Astrocyte (in vitro differentiated cells and primary cell): ENCODE measurements at regions not wholly inside any gene's neighbourhood (a gene's known extent, or its start where the extent isn't known, plus 50 kb on each side); places are given as distances from the start of the nearest gene placed in this dataset.
A peak's percentile ranks its signal among the peaks of the same experiment; 100 is the strongest.

ENCODE experiments used
- DNase-seq: peaks from one replicate; pipeline ENCODE4 v3.0.0-alpha.2; 2010; ENCODE audit warnings: low read depth
- FAIRE-seq: peaks from 2 replicates; lab custom pipeline; 2011; peaks lifted over from hg19 to GRCh38; lab: Jason Lieb, UNC
- H2AFZ ChIP-seq: 2 replicates; pipeline ENCODE4 v1.6.0; 2012; ENCODE audit warnings: low read depth, low read length, inconsistent platforms
- H3K27ac ChIP-seq: 2 replicates; pipeline ENCODE4 v1.5.1; 2011; ENCODE audit warnings: low read depth, low read length, inconsistent platforms
- H3K27me3 ChIP-seq: 2 replicates; pipeline ENCODE4 v1.6.0; 2011; ENCODE audit warnings: low read length, inconsistent platforms; ENCODE audit not compliant: insufficient read depth
- H3K36me3 ChIP-seq: 2 replicates; pipeline ENCODE4 v1.5.1; 2011; ENCODE audit warnings: low read length, inconsistent platforms; ENCODE audit not compliant: insufficient read depth
- H3K4me1 ChIP-seq: 2 replicates; pipeline ENCODE4 v1.5.1; 2011; ENCODE audit warnings: low read length, inconsistent platforms; ENCODE audit not compliant: insufficient read depth
- H3K4me2 ChIP-seq: 2 replicates; pipeline ENCODE4 v1.6.0; 2012; ENCODE audit warnings: low read length, inconsistent platforms
- H3K4me3 ChIP-seq: 2 replicates; pipeline ENCODE4 v1.5.1; 2011; ENCODE audit warnings: low read depth, mild to moderate bottlenecking, low read length, inconsistent platforms; ENCODE audit not compliant: insufficient read depth
- H3K79me2 ChIP-seq: 2 replicates; pipeline ENCODE4 v1.6.0; 2012; ENCODE audit warnings: mild to moderate bottlenecking, low read length, inconsistent platforms; ENCODE audit not compliant: insufficient read depth
- H3K9ac ChIP-seq: 2 replicates; pipeline ENCODE4 v1.6.0; 2012; ENCODE audit warnings: mild to moderate bottlenecking, low read length, inconsistent platforms
- H3K9me3 ChIP-seq: 2 replicates; pipeline ENCODE4 v1.5.1; 2012; ENCODE audit warnings: low read depth, mild to moderate bottlenecking, low read length, inconsistent platforms; ENCODE audit not compliant: insufficient read depth
- H4K20me1 ChIP-seq: 2 replicates; pipeline ENCODE4 v1.6.0; 2012; ENCODE audit warnings: low read length, inconsistent platforms; ENCODE audit not compliant: insufficient read depth
- H3K27ac Mint-ChIP-seq: one replicate; pipeline ENCODE4 v1.8.0; 2021; ENCODE audit warnings: mild to moderate bottlenecking, mixed read lengths; ENCODE audit not compliant: unreplicated experiment
- H3K27me3 Mint-ChIP-seq: one replicate; pipeline ENCODE4 v1.8.0; 2021; ENCODE audit warnings: low read depth, mixed read lengths; ENCODE audit not compliant: unreplicated experiment
- H3K36me3 Mint-ChIP-seq: one replicate; pipeline ENCODE4 v1.8.0; 2021; ENCODE audit warnings: low read depth, mixed read lengths; ENCODE audit not compliant: unreplicated experiment
- H3K4me1 Mint-ChIP-seq: one replicate; pipeline ENCODE4 v1.8.0; 2021; ENCODE audit warnings: low read depth, mixed read lengths; ENCODE audit not compliant: unreplicated experiment
- H3K4me3 Mint-ChIP-seq: one replicate; pipeline ENCODE4 v1.8.0; 2021; ENCODE audit warnings: mild to moderate bottlenecking, moderate library complexity, mixed read lengths; ENCODE audit not compliant: unreplicated experiment
- H3K9me3 Mint-ChIP-seq: one replicate; pipeline ENCODE4 v1.8.0; 2021; ENCODE audit warnings: mild to moderate bottlenecking, mixed read lengths; ENCODE audit not compliant: unreplicated experiment
- CTCF ChIP-seq: IDR thresholded peaks from 2 replicates; pipeline ENCODE4 v1.5.1; 2011; ENCODE audit warnings: low read depth, mild to moderate bottlenecking, inconsistent platforms, low read length, moderate library complexity; ENCODE audit not compliant: insufficient read depth
- EZH2 ChIP-seq: IDR thresholded peaks from 2 replicates; pipeline ENCODE4 v1.6.1; 2012; ENCODE audit warnings: mild to moderate bottlenecking, low read length, inconsistent platforms; ENCODE audit not compliant: insufficient read depth

- Histone ChIP-seq H3K4me1 (peaks cover 4% of the 10 kb centered on the region), H3K27me3 (peaks cover 3% of the 10 kb centered on the region), H3K4me3 (no peak overlapping the region), H3K27ac (no peak overlapping the region), H3K4me2 (no peak overlapping the region), H4K20me1 (no peaks in the 10 kb centered on the region), H3K79me2 (no peaks in the 10 kb centered on the region), H3K9me3 (no peaks in the 10 kb centered on the region), H2AFZ (no peak overlapping the region), H3K9ac (no peak overlapping the region), H3K36me3 (no peaks in the 10 kb centered on the region)
- no peaks in the 10 kb centered on the region for H3K9me3 Mint-ChIP-seq
- no peak overlapping the region for H3K27ac Mint-ChIP-seq
- no peaks in the 10 kb centered on the region for H3K27me3 Mint-ChIP-seq
- no peaks in the 10 kb centered on the region for H3K36me3 Mint-ChIP-seq
- FAIRE-seq (no peak), DNase-seq (no peak)
- H3K4me3 Mint-ChIP-seq, result no peak overlapping the region
- H3K4me1 Mint-ChIP-seq, result peaks cover 17% of the 10 kb centered on the region
- TF ChIP-seq CTCF (no peak), EZH2 (no peak)
These were observed 106.1 kb upstream of the ATP6AP2 start for GRCh38 chrX:40474645-40475044.

GRCh38 chrX:40474205-40474626, 106.6 kb upstream of the ATP6AP2 start:
- Histone ChIP-seq H3K4me1 (peaks cover 4% of the 10 kb centered on the region), H3K9me3 (no peaks in the 10 kb centered on the region), H3K9ac (no peak overlapping the region), H4K20me1 (no peaks in the 10 kb centered on the region), H3K27me3 (peaks cover 3% of the 10 kb centered on the region), H3K79me2 (no peaks in the 10 kb centered on the region), H3K36me3 (no peaks in the 10 kb centered on the region), H3K4me2 (peak overlapping the region; percentile 30), H3K4me3 (no peak overlapping the region), H3K27ac (no peak overlapping the region), H2AFZ (peak overlapping the region; percentile 47)
- H3K4me3 Mint-ChIP-seq, result no peak overlapping the region
- no peaks in the 10 kb centered on the region for H3K27me3 Mint-ChIP-seq
- H3K36me3 Mint-ChIP-seq, result no peaks in the 10 kb centered on the region
- TF ChIP-seq CTCF (no peak), EZH2 (no peak)
- H3K9me3 Mint-ChIP-seq, result no peaks in the 10 kb centered on the region
- peaks cover 17% of the 10 kb centered on the region for H3K4me1 Mint-ChIP-seq
- no peak for DNase-seq
- H3K27ac Mint-ChIP-seq, result peak overlapping the region; percentile 94
- FAIRE-seq, result no peak

GRCh38 chrX:40473460-40474204, 107.1 kb upstream of the ATP6AP2 start:
- H3K9me3 ChIP-seq, result no peaks in the 10 kb centered on the region
- H3K36me3 Mint-ChIP-seq, result no peaks in the 10 kb centered on the region
- H3K4me2 ChIP-seq, result peak overlapping the region; percentile 30
- H2AFZ ChIP-seq, result peak overlapping the region; percentile 47
- DNase-seq (no peak), FAIRE-seq (peak; percentile 93)
- no peak overlapping the region for H3K9ac ChIP-seq
- no peaks in the 10 kb centered on the region for H3K9me3 Mint-ChIP-seq
- H3K79me2 ChIP-seq, result no peaks in the 10 kb centered on the region
- TF ChIP-seq EZH2, result no peak
- TF ChIP-seq CTCF, result no peak
- H3K36me3 ChIP-seq, result no peaks in the 10 kb centered on the region
- no peaks in the 10 kb centered on the region for H4K20me1 ChIP-seq
- H3K4me1 Mint-ChIP-seq, result peaks cover 17% of the 10 kb centered on the region
- H3K27me3 Mint-ChIP-seq, result no peaks in the 10 kb centered on the region
- no peak overlapping the region for H3K27ac ChIP-seq
- H3K27ac Mint-ChIP-seq, result peak overlapping the region; percentile 94
- no peak overlapping the region for H3K4me3 ChIP-seq
- peaks cover 4% of the 10 kb centered on the region for H3K4me1 ChIP-seq
- H3K27me3 ChIP-seq, result peaks cover 3% of the 10 kb centered on the region
- H3K4me3 Mint-ChIP-seq, result no peak overlapping the region
